Suprapubic skin (tissue), 4 donors: ENCODE measurements at regions not wholly inside any gene's neighbourhood (a gene's known extent, or its start where the extent isn't known, plus 50 kb on each side); places are given as distances from the start of the nearest gene placed in this dataset.

ENCODE experiments used
- DNase-seq, 2 donors: peaks; one replicate each; pipeline ENCODE4 v3.0.0-alpha.2; 2019; ENCODE audit warnings: low spot score in 2 of 2
- H3K27ac ChIP-seq: fragments of 200-600 bp; sonication (generic); one replicate; pipeline ENCODE4 v1.5.1; 2019
- H3K27me3 ChIP-seq: fragments of 200-600 bp; sonication (generic); one replicate; pipeline ENCODE4 v1.5.1; 2019
- H3K36me3 ChIP-seq: fragments of 200-600 bp; sonication (generic); one replicate; pipeline ENCODE4 v1.5.1; 2019
- H3K4me1 ChIP-seq: fragments of 200-600 bp; sonication (generic); one replicate; pipeline ENCODE4 v1.5.1; 2019
- H3K4me3 ChIP-seq: fragments of 200-600 bp; sonication (generic); one replicate; pipeline ENCODE4 v1.5.1; 2019; ENCODE audit warnings: mild to moderate bottlenecking
- H3K9me3 ChIP-seq: fragments of 200-600 bp; sonication (generic); one replicate; pipeline ENCODE4 v1.5.1; 2019
- EP300 ChIP-seq: sonication (generic); formaldehyde crosslinking; IDR thresholded peaks from one replicate; pipeline ENCODE4 v1.6.1; 2017; ENCODE audit warnings: antibody characterized with exemption
- POLR2A ChIP-seq, 2 donors: fragments of 450-650 bp; IDR thresholded peaks; one replicate each; pipeline ENCODE4 v1.6.1; 2017; ENCODE audit warnings: antibody characterized with exemption in 2 of 2, mild to moderate bottlenecking in 2 of 2, moderate library complexity in 2 of 2
- POLR2AphosphoS5 ChIP-seq, 3 donors: sonication (generic); formaldehyde crosslinking; IDR thresholded peaks; one replicate each; pipeline ENCODE4 v1.6.1; 2017; ENCODE audit warnings: antibody characterized with exemption in 3 of 3
- WGBS: methylation state at CpG from one replicate; pipeline ENCODE4 v1.1.5; 2018; 5-methylcytosine and 5-hydroxymethylcytosine counted together
- TF ChIP-seq, protein P1 (sequence below), 2 donors: fragments of 200-600 bp in 1 of 2; fragments of 450-650 bp in 1 of 2; sonication (generic) in 1 of 2; IDR thresholded peaks; one replicate each; pipeline ENCODE4 v1.5.1; 2016 to 2019; ENCODE audit warnings: antibody characterized with exemption in 2 of 2, mild to moderate bottlenecking in 1 of 2, moderate library complexity in 1 of 2

DNA sequence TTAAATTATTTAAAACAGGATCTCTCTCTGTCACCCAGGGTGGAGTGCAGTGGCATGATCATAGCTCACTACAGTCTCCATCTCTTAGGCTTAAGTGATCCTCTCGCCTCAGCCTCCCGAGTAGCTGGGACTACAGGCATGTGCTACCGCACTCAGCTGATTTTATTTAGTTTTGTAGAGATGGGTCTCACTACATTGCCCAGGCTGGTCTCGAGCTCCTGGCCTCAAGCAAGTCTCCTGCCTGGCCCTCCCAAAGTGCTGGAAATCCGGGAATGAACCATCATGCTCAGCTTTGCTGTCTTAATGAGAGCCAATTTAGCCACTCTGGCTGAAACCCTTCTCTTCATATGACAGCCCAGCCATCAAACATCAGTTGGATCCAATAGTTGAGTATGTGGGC lies 53.3 kb upstream of the NRP1 start:
- Histone ChIP-seq H3K4me1 (no peaks in the 10 kb centered on the region), H3K4me3 (no peak overlapping the region), H3K36me3 (no peaks in the 10 kb centered on the region), H3K27me3 (peaks cover 12% of the 10 kb centered on the region), H3K27ac (no peak overlapping the region), H3K9me3 (no peaks in the 10 kb centered on the region)
- TF ChIP-seq, protein P1, sequence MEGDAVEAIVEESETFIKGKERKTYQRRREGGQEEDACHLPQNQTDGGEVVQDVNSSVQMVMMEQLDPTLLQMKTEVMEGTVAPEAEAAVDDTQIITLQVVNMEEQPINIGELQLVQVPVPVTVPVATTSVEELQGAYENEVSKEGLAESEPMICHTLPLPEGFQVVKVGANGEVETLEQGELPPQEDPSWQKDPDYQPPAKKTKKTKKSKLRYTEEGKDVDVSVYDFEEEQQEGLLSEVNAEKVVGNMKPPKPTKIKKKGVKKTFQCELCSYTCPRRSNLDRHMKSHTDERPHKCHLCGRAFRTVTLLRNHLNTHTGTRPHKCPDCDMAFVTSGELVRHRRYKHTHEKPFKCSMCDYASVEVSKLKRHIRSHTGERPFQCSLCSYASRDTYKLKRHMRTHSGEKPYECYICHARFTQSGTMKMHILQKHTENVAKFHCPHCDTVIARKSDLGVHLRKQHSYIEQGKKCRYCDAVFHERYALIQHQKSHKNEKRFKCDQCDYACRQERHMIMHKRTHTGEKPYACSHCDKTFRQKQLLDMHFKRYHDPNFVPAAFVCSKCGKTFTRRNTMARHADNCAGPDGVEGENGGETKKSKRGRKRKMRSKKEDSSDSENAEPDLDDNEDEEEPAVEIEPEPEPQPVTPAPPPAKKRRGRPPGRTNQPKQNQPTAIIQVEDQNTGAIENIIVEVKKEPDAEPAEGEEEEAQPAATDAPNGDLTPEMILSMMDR (IDR thresholded peaks at IDR 0.05), result no peak
- no peak for TF ChIP-seq EP300
- TF ChIP-seq POLR2A (IDR thresholded peaks at IDR 0.05), result no peak
- TF ChIP-seq POLR2AphosphoS5 (IDR thresholded peaks at IDR 0.05), result no peak
- 91% methylated on average over 5 of the region's 5 CpGs for WGBS
- no peak for DNase-seq

DNA sequence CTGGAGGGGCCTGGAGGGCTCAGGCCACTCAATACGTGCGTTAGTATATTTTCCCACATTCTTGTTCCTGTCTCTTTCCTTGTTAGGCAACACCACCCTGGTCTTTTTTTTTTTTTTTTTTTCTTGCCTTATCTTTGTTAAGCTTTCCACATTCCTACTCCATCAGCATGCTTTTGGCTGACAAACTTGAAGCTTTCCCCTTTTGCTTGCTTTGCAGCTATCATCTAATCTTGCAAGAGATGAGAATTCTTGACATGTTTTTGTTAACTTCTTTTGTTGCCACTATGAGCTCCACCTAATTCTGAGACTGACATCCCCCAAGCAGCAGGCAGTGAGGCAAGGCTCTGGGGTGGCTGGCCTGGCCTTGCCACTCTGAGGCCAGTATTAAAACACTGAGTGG lies 52.5 kb upstream of the NRP1 start:
- no peak for DNase-seq
- no peaks in the 10 kb centered on the region for H3K4me1 ChIP-seq
- no peaks in the 10 kb centered on the region for H3K9me3 ChIP-seq
- no peaks in the 10 kb centered on the region for H3K36me3 ChIP-seq
- TF ChIP-seq, protein P1 (IDR thresholded peaks at IDR 0.05), result no peak
- TF ChIP-seq POLR2AphosphoS5 (IDR thresholded peaks at IDR 0.05), result no peak
- no peak for TF ChIP-seq POLR2A (IDR thresholded peaks at IDR 0.05)
- no peak for TF ChIP-seq EP300
- H3K27me3 ChIP-seq, result peaks cover 4% of the 10 kb centered on the region
- H3K27ac ChIP-seq, result no peak overlapping the region
- 96% methylated on average over 2 of the region's 2 CpGs for WGBS
- no peak overlapping the region for H3K4me3 ChIP-seq

- DNase-seq, result no peak
- WGBS, result 85% methylated on average over 2 of the region's 2 CpGs
- Histone ChIP-seq H3K36me3 (no peaks in the 10 kb centered on the region), H3K9me3 (no peaks in the 10 kb centered on the region), H3K27me3 (no peaks in the 10 kb centered on the region), H3K4me3 (no peak overlapping the region), H3K4me1 (no peaks in the 10 kb centered on the region), H3K27ac (no peak overlapping the region)
- TF ChIP-seq, protein P1 (IDR thresholded peaks at IDR 0.05), result no peak
These were observed 51.2 kb upstream of the NRP1 start for GRCh38 chr10:33385686-33386085.

DNA sequence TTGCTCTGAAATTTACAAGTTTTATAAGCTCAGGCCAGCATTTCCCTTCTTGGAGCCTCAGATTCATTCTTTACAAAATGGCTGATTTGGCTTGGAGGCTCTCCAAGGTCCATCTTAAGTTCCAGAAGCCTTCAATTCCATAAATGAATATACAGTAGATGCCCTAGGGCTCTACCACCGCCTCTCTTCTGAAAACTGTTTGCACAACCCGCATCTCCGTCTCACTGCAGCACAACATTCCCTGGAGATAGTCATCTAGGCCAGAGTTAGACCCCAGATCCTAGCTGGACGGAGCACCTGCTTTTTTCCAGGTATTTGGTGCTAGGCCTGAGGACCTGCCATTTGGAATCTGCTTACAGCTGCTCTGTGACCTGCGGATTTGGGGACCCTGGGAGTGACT lies 50.5 kb upstream of the NRP1 start:
- Histone ChIP-seq H3K27me3 (no peaks in the 10 kb centered on the region), H3K36me3 (no peaks in the 10 kb centered on the region), H3K27ac (no peak overlapping the region), H3K4me1 (no peaks in the 10 kb centered on the region), H3K4me3 (no peak overlapping the region), H3K9me3 (no peaks in the 10 kb centered on the region)
- DNase-seq, result no peak
- TF ChIP-seq POLR2AphosphoS5 (IDR thresholded peaks at IDR 0.05) (no peak), EP300 (no peak), POLR2A (IDR thresholded peaks at IDR 0.05) (no peak)
- TF ChIP-seq, protein P1 (IDR thresholded peaks at IDR 0.05), result no peak
- WGBS, result 85% methylated on average over 5 of the region's 5 CpGs
